ENCODE measurements at regions not wholly inside any gene's neighbourhood (a gene's known extent, or its start where the extent isn't known, plus 50 kb on each side); places are given as distances from the start of the nearest gene placed in this dataset.

- Histone ChIP-seq H2AFZ (ENCODE audit: low read length) (no peak overlapping the region), H3K23ac (ENCODE audit: insufficient read length) (no peak overlapping the region), H3K27me3 (replicated peaks in 1 of 4; ENCODE audit: control insufficient read depth in 3 of 4, extremely low read depth in 1 of 4, insufficient read depth in 3 of 4, low read length in 3 of 4) (no peaks in the 10 kb centered on the region), H2AK5ac (ENCODE audit: low read depth, low read length) (no peak overlapping the region), H4K5ac (ENCODE audit: insufficient read length, low read depth, low read length) (no peak overlapping the region), H3K9me3 (ENCODE audit: insufficient read depth in 2 of 2, low read depth in 1 of 2, low read length in 1 of 2) (no peaks in the 10 kb centered on the region), H4K20me1 (replicated peaks in 1 of 2; ENCODE audit: control insufficient read depth in 1 of 2, insufficient read depth in 2 of 2, low read length in 2 of 2) (no peaks in the 10 kb centered on the region), H3K56ac (replicated peaks; ENCODE audit: insufficient read length, low read depth, low read length) (no peak overlapping the region), H3K4me1 (replicated peaks in 1 of 4; ENCODE audit: control insufficient read depth in 3 of 4, insufficient read depth in 4 of 4, low read length in 3 of 4) (0 out of 7 replicates have a peak, but pooled peaks cover 0 to 2% (median 0%) of the 10 kb centered on the region in 4 experiments), H3K4ac (replicated peaks; ENCODE audit: insufficient read length, low read depth, low read length) (no peak overlapping the region), H3K23me2 (ENCODE audit: low read depth, low read length) (no peaks in the 10 kb centered on the region), H3K14ac (ENCODE audit: insufficient read length) (no peak overlapping the region), H3K4me2 (ENCODE audit: insufficient read depth in 1 of 2, low read depth in 2 of 2, low read length in 2 of 2) (no peak overlapping the region), H2BK15ac (ENCODE audit: low read length) (no peak overlapping the region), H3K18ac (ENCODE audit: extremely low read depth, low read length) (no peak overlapping the region), H4K91ac (replicated peaks; ENCODE audit: insufficient read length, low read length) (no peak overlapping the region), H3K27ac (ENCODE audit: low read depth, low read length) (no peak overlapping the region), H4K8ac (ENCODE audit: extremely low read depth, insufficient read depth, low read length) (no peak overlapping the region), H3K79me2 (ENCODE audit: control insufficient read depth in 1 of 2, insufficient read depth in 2 of 2, low read length in 2 of 2) (no peaks in the 10 kb centered on the region), H3K9ac (replicated peaks in 1 of 4; ENCODE audit: extremely low read depth in 1 of 4, low read depth in 3 of 4, low read length in 3 of 4) (no peak overlapping the region), H2BK5ac (ENCODE audit: low read depth, low read length) (no peak overlapping the region), H2BK12ac (ENCODE audit: low read depth, low read length) (no peak overlapping the region), H3K79me1 (ENCODE audit: low read depth, low read length) (no peaks in the 10 kb centered on the region), H2BK120ac (replicated peaks; ENCODE audit: low read depth, low read length) (no peak overlapping the region), H3K36me3 (ENCODE audit: control insufficient read depth in 2 of 4, insufficient read depth in 4 of 4, low read length in 3 of 4) (no peaks in the 10 kb centered on the region), H2BK20ac (ENCODE audit: low read length) (no peak overlapping the region), H3K4me3 (ENCODE audit: extremely low read depth in 1 of 4, insufficient read depth in 2 of 4, low read depth in 3 of 4, low read length in 4 of 4) (no peak overlapping the region)
- DNase-seq (ENCODE audit: low read depth in 1 of 2, low spot score in 2 of 2) (no peak), FAIRE-seq (no peak)
- POLR2A ChIA-PET (ENCODE audit: partially characterized antibody), result no interaction called here
- CTCF ChIA-PET (ENCODE audit: partially characterized antibody), result interaction anchor here (1.0 kb wide), 1 partner anchor 13 kb away, joined by 4 read pairs; no protein-coding TSS in a partner anchor
- TF ChIP-seq YY1 (IDR thresholded peaks at IDR 0.05; ENCODE audit: low read depth, low read length), result no peak
- no peak for TF ChIP-seq KDM5A (IDR thresholded peaks at IDR 0.05; ENCODE audit: low read length)
- no peak for TF ChIP-seq ASH2L (IDR thresholded peaks at IDR 0.05; ENCODE audit: low read length)
- TF ChIP-seq GTF2F1 (IDR thresholded peaks at IDR 0.05; ENCODE audit: borderline replicate concordance, low read depth, low read length), result no peak
- WGBS, 2 experiments (ENCODE audit: extremely low coverage in 1 of 2, insufficient coverage in 1 of 2, insufficient read length in 1 of 2, insufficient replicate concordance in 2 of 2, low coverage in 1 of 2, low lambda C conversion rate in 2 of 2, missing lambda C conversion rate in 1 of 2), result 91% methylated on average over 2 of the region's 2 CpGs; no CpG with 5 or more reads in 1 of the 2 experiments
Measured at GRCh38 chr18:28960146-28960545, 783.2 kb upstream of the CDH2 start.
